ENCODE measurements at regions not wholly inside any gene's neighbourhood (a gene's known extent, or its start where the extent isn't known, plus 50 kb on each side); places are given as distances from the start of the nearest gene placed in this dataset.
A peak's percentile ranks its signal among the peaks of the same experiment; 100 is the strongest.

DNA sequence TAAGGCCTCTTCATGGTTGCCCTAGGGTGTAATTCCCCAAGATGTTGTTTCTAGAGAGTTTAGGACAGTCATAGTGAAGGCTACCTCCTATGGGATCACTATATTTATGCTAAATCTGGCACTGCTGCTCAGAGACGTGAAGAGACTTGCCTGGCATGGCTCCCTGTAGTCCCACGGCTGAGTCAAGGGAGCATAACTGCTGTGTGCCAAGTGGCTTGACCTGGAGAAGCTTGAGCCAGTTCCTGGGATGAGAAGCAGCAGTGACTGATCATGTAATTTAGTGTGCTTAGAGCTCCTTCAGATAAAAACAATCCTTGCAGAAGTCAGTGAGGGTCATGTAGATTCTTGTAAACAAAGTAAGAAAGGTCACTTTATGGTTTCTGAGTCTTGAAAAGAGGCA lies 68.9 kb upstream of the TSPAN2 start:
- Histone ChIP-seq H4K91ac (ENCODE audit: insufficient read depth, low read depth, low read length) (no peak overlapping the region), H3K27ac (ENCODE audit: insufficient read depth, low read length) (no peak overlapping the region), H2BK120ac (ENCODE audit: low read depth, low read length) (no peak overlapping the region), H3K4me3 (ENCODE audit: insufficient read depth, low read depth, low read length) (no peak overlapping the region), H3K27me3 (ENCODE audit: control insufficient read depth, insufficient read depth, low read length) (no peaks in the 10 kb centered on the region), H3K9me1 (ENCODE audit: insufficient read depth, low read length) (peaks cover 2% of the 10 kb centered on the region; the same call in 1 of the 2 replicates), H3K23ac (ENCODE audit: low read depth, low read length) (0 out of 2 replicates have a peak overlapping the region, but pooled peaks have one; percentile 14), H2BK5ac (ENCODE audit: low read depth, low read length, poor library complexity, severe bottlenecking) (peak overlapping the region; percentile 5), H2AFZ (replicated peaks; ENCODE audit: low read length, poor library complexity) (peak overlapping the region; percentile 40), H4K5ac (ENCODE audit: low read depth, low read length) (no peak overlapping the region), H2AK9ac (replicated peaks; ENCODE audit: low read depth, low read length, poor library complexity) (no peak overlapping the region), H3K79me1 (ENCODE audit: low read depth in 1 of 2, low read length in 2 of 2) (no peaks in the 10 kb centered on the region), H3K9ac (ENCODE audit: low read depth, low read length) (no peak overlapping the region), H4K20me1 (ENCODE audit: insufficient read depth, low read length) (no peaks in the 10 kb centered on the region), H3K14ac (replicated peaks; ENCODE audit: low read depth, low read length) (no peak overlapping the region), H3K4me1 (ENCODE audit: control insufficient read depth, insufficient read depth, low read length) (peaks cover 5% of the 10 kb centered on the region), H2BK15ac (ENCODE audit: low read depth, low read length) (0 out of 3 replicates have a peak overlapping the region, but pooled peaks have one; percentile 1), H3K9me3 (ENCODE audit: control insufficient read depth, insufficient read depth, low read length) (no peaks in the 10 kb centered on the region), H3K56ac (ENCODE audit: extremely low read depth, insufficient read depth, low read length) (no peak overlapping the region), H2AK5ac (ENCODE audit: low read depth, low read length) (no peak overlapping the region), H3K36me3 (ENCODE audit: control insufficient read depth, insufficient read depth, low read length) (no peaks in the 10 kb centered on the region), H4K8ac (ENCODE audit: low read depth in 2 of 2, low read length in 2 of 2) (no peak overlapping the region), H2BK20ac (ENCODE audit: low read depth, low read length) (no peak overlapping the region), H3K4me2 (ENCODE audit: low read depth, low read length) (no peak overlapping the region), H3K18ac (ENCODE audit: low read depth, low read length) (peak overlapping the region; percentile 49; the same call in 1 of the 2 replicates), H3K4ac (ENCODE audit: low read depth, low read length) (peak overlapping the region; percentile 44; the same call in 1 of the 2 replicates)
- no TSS peak for BruUV-seq (replicated peaks)
- intact Hi-C loops (cut with micrococcal nuclease) (no loop called here), in situ Hi-C loops (cut with MboI; ENCODE audit: low sequenced_read_pairs) (no loop called here), dilution Hi-C loops (cut with HindIII; ENCODE audit: low sequenced_read_pairs, unreplicated experiment) (no loop called here)
- ATAC-seq (ENCODE audit: low read depth) (peak; percentile 91), DNase-seq (peak; percentile 82)
- 0% methylated on average over 2 of the region's 2 CpGs; no CpG with 5 or more reads in 1 of the 2 experiments for WGBS, 2 experiments (ENCODE audit: extremely low coverage in 2 of 2, insufficient read length in 1 of 2)
- TF ChIP-seq POLR2A (IDR thresholded peaks at IDR 0.05; ENCODE audit: low read depth, low read length) (no peak), SMC3 (IDR thresholded peaks at IDR 0.05; ENCODE audit: low read depth, low read length) (0 out of 2 replicates have a peak, but pooled peaks have one; percentile 2), USF2 (IDR thresholded peaks at IDR 0.05; ENCODE audit: low read depth, low read length) (no peak), NFE2L2 (IDR thresholded peaks at IDR 0.05; ENCODE audit: low read depth, low read length) (no peak), CEBPB (IDR thresholded peaks at IDR 0.05; ENCODE audit: low read depth, low read length) (no peak), BHLHE40 (IDR thresholded peaks at IDR 0.05; ENCODE audit: low read depth, low read length) (0 out of 2 replicates have a peak, but pooled peaks have one; percentile 9), MXI1 (IDR thresholded peaks at IDR 0.05; ENCODE audit: borderline replicate concordance, low read depth, low read length) (no peak), CTCF (conservative IDR thresholded peaks at IDR 0.05; ENCODE audit: low read depth, low read length) (no peak), FOS (IDR thresholded peaks at IDR 0.05; ENCODE audit: low read depth, low read length) (no peak)
- ChIA-PET POLR2A (ENCODE audit: unreplicated experiment) (interaction anchor here (1.0 kb wide), 1 partner anchor 11 kb away, joined by 4 read pairs; no protein-coding TSS in a partner anchor), CTCF (interaction anchor here (0.6 to 1.5 kb wide), 3 partner anchors 8 to 311 kb away, joined by 3 to 6 read pairs (median 5); no protein-coding TSS in a partner anchor)
